Nephron progenitor cell (in vitro differentiated cells): ENCODE measurements at regions not wholly inside any gene's neighbourhood (a gene's known extent, or its start where the extent isn't known, plus 50 kb on each side); places are given as distances from the start of the nearest gene placed in this dataset.

Experiments used
- DNase-seq: peaks from one replicate; pipeline ENCODE4 v3.0.0; 2021
- H3K27ac Mint-ChIP-seq: 2 replicates; pipeline ENCODE4 v1.8.0; 2021; ENCODE audit warnings: mild to moderate bottlenecking, moderate library complexity, mixed read lengths
- H3K27me3 Mint-ChIP-seq: 2 replicates; pipeline ENCODE4 v1.8.0; 2021; ENCODE audit warnings: mild to moderate bottlenecking, low read depth, mixed read lengths; ENCODE audit not compliant: poor library complexity
- H3K36me3 Mint-ChIP-seq: 2 replicates; pipeline ENCODE4 v1.8.0; 2021; ENCODE audit warnings: low read depth, mixed read lengths
- H3K4me1 Mint-ChIP-seq: 2 replicates; pipeline ENCODE4 v1.8.0; 2021; ENCODE audit warnings: mixed read lengths
- H3K4me3 Mint-ChIP-seq: 2 replicates; pipeline ENCODE4 v1.8.0; 2021; ENCODE audit warnings: mild to moderate bottlenecking, moderate library complexity, mixed read lengths
- H3K9me3 Mint-ChIP-seq: 2 replicates; pipeline ENCODE4 v1.8.0; 2021; ENCODE audit warnings: mild to moderate bottlenecking, moderate library complexity, mixed read lengths
- TF ChIP-seq, protein P1 (sequence below): fragments of 200-600 bp; sonication (generic); IDR thresholded peaks from 2 replicates; pipeline ENCODE4 v1.5.0; 2021; ENCODE audit warnings: antibody characterized with exemption

DNA sequence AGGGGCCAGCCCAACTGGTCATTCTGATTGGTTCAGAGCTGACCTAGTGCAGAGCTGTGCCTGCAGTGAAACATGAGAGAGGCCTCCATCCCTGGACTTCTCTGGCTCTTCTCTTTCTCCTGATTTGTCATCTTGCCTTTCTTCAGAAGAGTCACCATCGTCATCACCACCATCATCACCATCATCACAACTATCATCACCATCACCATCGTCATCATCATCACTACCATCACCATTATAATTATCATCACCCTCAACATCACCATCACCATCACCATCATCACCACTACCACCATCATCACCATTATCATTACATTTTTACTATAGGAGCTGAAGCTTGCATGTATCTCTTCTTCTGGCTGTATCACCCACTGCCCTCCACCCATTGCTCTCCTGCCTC is 94.5 kb upstream of the FAM20A start:
- Mint-ChIP-seq H3K27ac (no peak overlapping the region), H3K4me1 (peaks cover 38% of the 10 kb centered on the region), H3K4me3 (peak overlapping the region; percentile 18), H3K27me3 (peaks cover 23% of the 10 kb centered on the region), H3K9me3 (peaks cover 12% of the 10 kb centered on the region), H3K36me3 (no peaks in the 10 kb centered on the region)
- DNase-seq: no peak
- TF ChIP-seq, protein P1, sequence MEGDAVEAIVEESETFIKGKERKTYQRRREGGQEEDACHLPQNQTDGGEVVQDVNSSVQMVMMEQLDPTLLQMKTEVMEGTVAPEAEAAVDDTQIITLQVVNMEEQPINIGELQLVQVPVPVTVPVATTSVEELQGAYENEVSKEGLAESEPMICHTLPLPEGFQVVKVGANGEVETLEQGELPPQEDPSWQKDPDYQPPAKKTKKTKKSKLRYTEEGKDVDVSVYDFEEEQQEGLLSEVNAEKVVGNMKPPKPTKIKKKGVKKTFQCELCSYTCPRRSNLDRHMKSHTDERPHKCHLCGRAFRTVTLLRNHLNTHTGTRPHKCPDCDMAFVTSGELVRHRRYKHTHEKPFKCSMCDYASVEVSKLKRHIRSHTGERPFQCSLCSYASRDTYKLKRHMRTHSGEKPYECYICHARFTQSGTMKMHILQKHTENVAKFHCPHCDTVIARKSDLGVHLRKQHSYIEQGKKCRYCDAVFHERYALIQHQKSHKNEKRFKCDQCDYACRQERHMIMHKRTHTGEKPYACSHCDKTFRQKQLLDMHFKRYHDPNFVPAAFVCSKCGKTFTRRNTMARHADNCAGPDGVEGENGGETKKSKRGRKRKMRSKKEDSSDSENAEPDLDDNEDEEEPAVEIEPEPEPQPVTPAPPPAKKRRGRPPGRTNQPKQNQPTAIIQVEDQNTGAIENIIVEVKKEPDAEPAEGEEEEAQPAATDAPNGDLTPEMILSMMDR: no peak

DNA sequence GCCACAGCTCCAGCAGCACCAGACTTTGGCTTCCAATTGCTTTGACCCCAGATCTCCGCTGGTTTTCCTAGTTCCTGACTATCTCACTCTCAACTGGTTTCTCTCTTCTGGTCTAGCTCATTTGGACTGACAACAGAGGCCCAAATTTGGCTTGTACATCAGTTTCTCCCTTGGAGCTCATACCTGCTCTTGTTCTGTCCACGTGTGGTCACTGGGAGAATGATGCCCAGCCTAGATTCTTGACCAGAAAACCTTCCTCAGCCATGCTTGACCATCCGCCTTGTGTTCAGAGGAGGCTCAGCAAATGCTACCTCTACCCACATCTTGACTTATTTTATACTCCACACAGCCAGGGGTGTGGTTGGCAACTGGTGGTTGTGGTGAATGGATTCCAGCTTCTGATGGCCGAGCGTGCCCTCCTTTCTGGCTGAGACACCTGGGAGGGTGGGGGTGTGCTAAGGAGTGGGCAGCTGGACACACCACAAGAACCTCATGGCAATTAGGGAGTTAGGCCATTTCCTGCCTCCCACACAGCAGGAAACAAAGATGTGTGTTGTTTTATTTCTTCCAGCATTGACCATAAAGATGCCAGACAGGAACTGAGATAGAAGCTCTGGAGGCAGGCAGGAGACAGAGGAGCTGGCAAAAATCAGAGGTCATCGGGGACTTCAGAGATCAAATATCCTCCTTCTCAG is 93.8 kb upstream of the FAM20A start:
- DNase-seq: no peak
- peaks cover 12% of the 10 kb centered on the region for H3K9me3 Mint-ChIP-seq
- peaks cover 38% of the 10 kb centered on the region for H3K4me1 Mint-ChIP-seq
- TF ChIP-seq, protein P1: no peak
- no peaks in the 10 kb centered on the region for H3K36me3 Mint-ChIP-seq
- peaks cover 23% of the 10 kb centered on the region for H3K27me3 Mint-ChIP-seq
- H3K27ac Mint-ChIP-seq: peak overlapping the region; percentile 60
- H3K4me3 Mint-ChIP-seq: no peak overlapping the region

DNA sequence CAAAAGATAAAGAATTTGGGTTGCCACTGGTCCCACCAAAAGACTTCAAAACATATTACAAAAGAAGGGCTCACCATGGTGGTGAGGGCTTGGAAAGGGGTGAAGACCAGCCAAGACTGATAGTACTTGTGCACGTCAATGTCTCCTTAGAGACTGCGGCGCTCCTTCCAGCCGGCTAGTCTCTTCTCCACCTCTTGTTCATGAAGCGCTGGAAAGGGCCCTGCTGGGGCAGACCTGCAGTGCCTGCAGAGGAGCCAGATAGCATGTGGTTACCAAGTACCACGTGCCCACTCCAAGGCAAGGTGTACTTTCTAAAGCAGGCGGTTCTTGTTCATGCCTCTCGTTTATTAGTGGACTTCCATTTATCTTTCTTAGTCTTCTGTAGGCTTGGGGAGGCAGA is 92.7 kb upstream of the FAM20A start:
- Mint-ChIP-seq H3K4me3 (no peak overlapping the region), H3K4me1 (peaks cover 38% of the 10 kb centered on the region), H3K36me3 (no peaks in the 10 kb centered on the region)

DNA sequence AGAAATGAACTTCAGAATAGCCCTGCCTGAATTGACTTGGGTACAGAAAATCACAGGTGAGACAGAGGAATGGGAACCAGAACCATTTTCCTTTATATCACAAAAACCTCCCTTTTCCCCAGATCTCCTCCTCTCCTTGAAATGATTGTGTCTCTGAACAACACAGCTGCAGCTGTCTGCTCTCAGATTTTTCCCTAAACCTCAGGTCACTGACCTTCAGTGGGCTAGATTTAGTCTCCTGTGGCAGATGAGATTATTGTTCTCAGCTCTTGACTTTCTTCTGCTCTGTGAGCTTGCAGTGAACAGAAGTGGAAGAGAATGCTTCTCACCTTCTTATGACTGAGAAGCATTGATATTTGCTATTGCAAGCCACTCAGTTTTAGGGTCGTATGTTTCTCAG is 92.3 kb upstream of the FAM20A start:
- H3K36me3 Mint-ChIP-seq: no peaks in the 10 kb centered on the region
- no peak overlapping the region for H3K4me3 Mint-ChIP-seq
- peaks cover 12% of the 10 kb centered on the region for H3K9me3 Mint-ChIP-seq
- TF ChIP-seq, protein P1: no peak
- H3K27ac Mint-ChIP-seq: no peak overlapping the region
- DNase-seq: no peak
- H3K4me1 Mint-ChIP-seq: peaks cover 37% of the 10 kb centered on the region
- H3K27me3 Mint-ChIP-seq: peaks cover 21% of the 10 kb centered on the region

More for the DNA sequence above, 92.7 kb upstream of the FAM20A start:
- TF ChIP-seq, protein P1: no peak
- Mint-ChIP-seq H3K27ac (no peak overlapping the region), H3K27me3 (peaks cover 23% of the 10 kb centered on the region), H3K9me3 (peaks cover 12% of the 10 kb centered on the region)
- no peak for DNase-seq

DNA sequence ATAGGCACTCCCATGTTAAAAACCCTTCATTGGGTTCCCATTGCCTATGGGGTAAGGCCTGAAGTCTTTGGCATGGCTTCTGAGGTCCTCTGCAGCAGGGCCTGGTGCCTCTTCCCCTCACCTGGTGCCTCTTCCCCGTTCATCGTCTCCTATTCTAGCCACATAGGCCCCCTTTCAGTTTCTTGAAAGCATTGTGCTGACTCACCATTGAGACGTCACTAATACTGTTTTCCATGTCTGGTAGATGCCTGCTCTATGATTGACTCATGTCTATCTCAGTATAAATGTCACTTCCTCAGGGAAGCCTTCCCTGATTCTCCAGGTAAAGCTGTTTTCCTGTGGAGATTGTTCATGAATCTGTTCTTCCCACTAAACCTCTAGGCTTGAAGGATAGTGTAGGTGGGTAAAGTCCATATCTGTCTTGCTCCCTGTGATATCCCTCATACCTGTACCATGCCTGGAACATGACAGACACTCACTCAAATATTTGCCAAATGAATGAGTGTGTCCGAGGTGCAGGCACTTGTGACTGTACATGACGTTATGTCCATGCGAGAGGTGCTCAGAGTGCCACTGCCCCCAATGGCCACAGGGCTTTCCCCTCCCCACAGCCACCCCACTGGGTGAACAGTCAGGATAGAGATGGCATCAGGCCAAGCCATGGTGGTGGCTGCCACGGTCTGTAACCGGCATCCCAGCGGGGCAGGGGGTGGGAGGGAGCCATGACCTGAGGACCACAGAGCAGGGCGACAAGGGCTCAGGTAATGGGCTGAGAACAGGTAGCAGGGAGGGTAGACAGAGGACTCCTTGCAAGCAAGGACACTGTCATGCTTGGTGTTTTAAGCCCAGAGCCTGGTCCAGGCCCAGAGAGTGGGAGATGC is 85.2 kb upstream of the FAM20A start:
- DNase-seq: no peak
- TF ChIP-seq, protein P1: no peak
- no peak overlapping the region for H3K4me3 Mint-ChIP-seq
- no peaks in the 10 kb centered on the region for H3K4me1 Mint-ChIP-seq
- peaks cover 6% of the 10 kb centered on the region for H3K9me3 Mint-ChIP-seq
- H3K27ac Mint-ChIP-seq: no peak overlapping the region
- H3K27me3 Mint-ChIP-seq: peaks cover 3% of the 10 kb centered on the region
- H3K36me3 Mint-ChIP-seq: no peaks in the 10 kb centered on the region
